C4-2B (cell line): ENCODE measurements at regions not wholly inside any gene's neighbourhood (a gene's known extent, or its start where the extent isn't known, plus 50 kb on each side); places are given as distances from the start of the nearest gene placed in this dataset.

Experiments
- H3K27ac ChIP-seq: fragments of 450-650 bp; 2 replicates; pipeline ENCODE4 v1.5.1; 2017
- ZFX ChIP-seq: fragments of 450-650 bp; IDR thresholded peaks from 2 replicates; pipeline ENCODE4 v1.6.1; 2017
- TF ChIP-seq, protein P1 (sequence below): fragments of 450-650 bp; conservative IDR thresholded peaks from 2 replicates; pipeline ENCODE4 v1.5.1; 2017; ENCODE audit warnings: mild to moderate bottlenecking

DNA sequence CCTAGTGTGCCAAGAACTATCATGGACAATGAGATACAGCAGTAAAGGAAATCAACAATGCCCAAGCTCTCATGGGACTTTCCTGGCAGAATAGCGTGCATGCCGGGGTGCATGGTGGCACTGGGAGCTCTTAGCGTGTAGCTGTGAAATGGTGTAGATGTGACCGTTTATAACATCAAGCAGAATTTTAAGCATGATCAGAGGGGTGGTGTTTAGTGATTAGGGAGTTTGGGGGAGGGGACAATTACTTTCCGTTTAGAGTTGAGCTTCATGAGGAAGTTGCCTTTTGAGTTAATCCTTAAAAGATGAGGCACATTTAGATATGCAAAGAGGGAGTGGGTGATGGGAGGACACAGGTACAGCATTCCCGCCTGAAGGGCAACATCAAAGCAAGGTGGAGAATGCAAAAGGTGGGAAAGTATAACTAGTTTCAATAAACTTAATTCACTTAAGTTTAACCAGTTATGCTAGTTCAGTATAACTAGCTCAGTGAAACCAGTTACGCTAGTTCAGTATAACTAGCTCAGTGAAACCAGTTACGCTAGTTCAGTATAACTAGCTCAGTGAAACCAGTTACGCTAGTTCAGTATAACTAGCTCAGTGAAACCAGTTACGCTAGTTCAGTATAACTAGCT lies 661.6 kb downstream of the QKI start:
- no peak for TF ChIP-seq ZFX
- TF ChIP-seq, protein P1, sequence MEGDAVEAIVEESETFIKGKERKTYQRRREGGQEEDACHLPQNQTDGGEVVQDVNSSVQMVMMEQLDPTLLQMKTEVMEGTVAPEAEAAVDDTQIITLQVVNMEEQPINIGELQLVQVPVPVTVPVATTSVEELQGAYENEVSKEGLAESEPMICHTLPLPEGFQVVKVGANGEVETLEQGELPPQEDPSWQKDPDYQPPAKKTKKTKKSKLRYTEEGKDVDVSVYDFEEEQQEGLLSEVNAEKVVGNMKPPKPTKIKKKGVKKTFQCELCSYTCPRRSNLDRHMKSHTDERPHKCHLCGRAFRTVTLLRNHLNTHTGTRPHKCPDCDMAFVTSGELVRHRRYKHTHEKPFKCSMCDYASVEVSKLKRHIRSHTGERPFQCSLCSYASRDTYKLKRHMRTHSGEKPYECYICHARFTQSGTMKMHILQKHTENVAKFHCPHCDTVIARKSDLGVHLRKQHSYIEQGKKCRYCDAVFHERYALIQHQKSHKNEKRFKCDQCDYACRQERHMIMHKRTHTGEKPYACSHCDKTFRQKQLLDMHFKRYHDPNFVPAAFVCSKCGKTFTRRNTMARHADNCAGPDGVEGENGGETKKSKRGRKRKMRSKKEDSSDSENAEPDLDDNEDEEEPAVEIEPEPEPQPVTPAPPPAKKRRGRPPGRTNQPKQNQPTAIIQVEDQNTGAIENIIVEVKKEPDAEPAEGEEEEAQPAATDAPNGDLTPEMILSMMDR = no peak

DNA sequence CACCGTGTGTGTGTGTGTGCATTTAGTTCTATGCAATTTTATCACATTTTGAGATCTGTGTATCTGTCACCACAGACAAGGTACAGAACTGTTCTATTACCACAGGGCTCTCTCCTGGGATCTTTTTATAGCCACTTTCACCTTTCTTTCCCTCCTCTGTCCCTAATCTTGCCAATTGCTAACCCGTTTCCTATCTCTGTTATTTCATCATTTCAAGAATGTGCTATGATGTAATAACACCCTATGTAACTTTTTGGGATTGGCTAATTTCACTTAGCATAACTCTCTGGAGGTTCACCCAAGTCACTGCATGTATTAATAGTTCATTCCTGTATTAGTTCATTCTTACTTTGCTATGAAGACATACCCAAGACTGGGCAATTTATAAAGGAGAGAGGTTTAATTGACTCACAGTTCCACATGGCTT lies 657.7 kb downstream of the QKI start:
- no peak for TF ChIP-seq ZFX
- TF ChIP-seq, protein P1 = no peak
- no peak overlapping the region for H3K27ac ChIP-seq

More for the DNA sequence above, 661.6 kb downstream of the QKI start:
- no peak overlapping the region for H3K27ac ChIP-seq

DNA sequence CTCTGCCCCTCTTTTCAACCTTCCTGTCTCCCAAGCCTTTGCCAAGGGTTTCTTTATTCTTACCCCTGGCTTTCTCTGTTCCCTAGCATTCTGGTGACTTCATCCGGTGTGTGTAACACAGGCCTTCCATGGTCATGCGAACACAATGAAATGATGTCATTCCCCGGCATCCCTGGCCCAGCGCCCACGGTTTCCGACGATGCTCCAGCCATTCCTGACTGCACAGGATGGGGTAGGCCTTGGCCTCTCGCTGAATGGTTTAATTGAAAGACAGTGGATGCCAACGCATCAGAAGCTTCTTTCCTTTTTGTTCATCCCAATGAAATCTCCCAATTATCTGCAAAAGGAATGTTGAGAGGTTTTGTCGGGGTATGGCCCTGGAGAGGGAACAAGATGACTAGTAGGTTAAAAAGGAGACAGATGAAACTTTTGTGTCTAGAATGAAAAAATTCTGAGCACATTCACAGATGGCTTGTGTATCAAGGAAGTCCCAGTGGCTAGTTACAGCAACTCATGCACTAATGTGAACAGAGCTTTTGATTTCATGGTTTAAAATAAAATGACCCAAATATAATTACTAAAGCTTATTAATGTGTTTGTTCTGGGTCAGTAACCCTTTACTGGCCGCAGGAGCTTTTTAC lies 655.0 kb downstream of the QKI start:
- H3K27ac ChIP-seq = no peak overlapping the region

DNA sequence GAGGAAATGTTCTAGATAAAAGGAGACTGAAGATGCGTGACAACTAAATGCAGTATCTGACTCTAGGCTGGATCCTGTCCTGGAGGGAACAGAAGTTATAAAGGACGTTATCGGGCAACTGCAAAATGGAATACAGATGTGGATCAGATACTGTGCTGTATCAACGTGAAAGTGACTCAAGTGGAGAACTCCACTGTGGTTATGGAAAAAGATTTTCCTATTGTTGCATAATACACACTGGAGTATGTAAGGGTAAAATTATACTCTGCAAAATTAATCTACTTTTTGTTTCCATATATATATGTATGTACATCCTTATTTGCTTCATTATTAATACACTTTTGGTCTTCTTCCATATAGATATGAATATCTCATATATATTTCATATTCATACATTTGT lies 654.0 kb downstream of the QKI start:
- TF ChIP-seq ZFX = no peak
- H3K27ac ChIP-seq = no peak overlapping the region

More for the DNA sequence above, 655.0 kb downstream of the QKI start:
- TF ChIP-seq, protein P1 = no peak
- no peak for TF ChIP-seq ZFX

DNA sequence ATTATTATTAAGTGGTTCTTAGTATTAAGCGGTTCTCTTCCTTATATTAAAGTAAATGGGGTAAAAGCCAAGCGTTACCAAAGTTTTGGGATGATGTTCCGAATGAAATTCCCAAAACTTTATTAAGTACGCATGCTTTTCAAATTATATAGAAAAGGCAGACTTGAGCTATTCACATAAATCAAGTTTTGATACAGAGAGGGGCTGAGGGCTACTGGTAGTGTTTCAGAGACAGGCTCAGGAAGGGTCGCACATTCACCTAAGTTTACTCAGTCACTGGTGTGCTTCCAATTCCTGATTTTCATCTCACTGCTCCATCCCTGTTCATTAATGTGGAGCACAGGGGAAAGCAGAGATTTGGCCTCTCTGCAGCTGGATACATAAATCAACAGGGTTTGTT lies 652.2 kb downstream of the QKI start:
- H3K27ac ChIP-seq = no peak overlapping the region
- TF ChIP-seq, protein P1 = no peak
- no peak for TF ChIP-seq ZFX

DNA sequence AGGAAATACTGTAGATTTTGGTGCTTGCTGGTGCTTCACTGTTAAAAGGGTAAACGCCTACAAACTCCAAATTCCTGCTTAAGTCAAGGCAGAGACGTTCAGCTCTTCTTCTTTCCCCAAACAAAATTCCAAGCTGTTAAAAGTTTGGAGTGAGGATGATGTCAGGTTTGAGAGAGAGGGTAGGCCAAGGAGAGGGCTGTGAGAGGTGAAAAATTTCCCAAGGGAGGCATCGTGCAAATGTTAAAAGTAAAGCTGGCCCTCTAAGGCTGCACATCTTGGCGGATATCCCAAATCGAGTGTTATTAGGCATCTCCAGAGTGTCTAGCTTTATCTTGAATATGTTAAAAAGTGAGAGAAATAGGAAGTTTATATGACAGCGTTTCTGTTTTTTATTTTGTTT lies 651.8 kb downstream of the QKI start:
- TF ChIP-seq, protein P1 = no peak
- no peak for TF ChIP-seq ZFX
- no peak overlapping the region for H3K27ac ChIP-seq

DNA sequence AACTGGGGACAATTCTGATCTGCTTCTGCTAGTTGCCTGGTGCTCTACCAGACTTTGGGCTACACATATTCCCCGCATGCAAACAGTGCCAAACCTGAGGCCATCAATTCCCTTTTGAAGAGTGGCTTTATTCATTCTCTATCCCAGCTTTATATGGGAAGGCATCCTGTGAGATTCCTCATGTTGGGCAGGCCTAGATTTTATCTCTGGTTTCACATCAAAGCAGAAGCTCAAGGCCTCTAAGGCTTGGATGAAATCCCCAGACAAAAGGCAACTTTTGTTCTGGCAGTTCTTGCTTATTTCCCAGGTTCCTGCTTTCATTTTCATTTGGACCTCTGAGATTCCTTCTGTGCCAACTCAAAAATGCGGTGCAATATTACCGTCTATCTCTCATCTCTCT lies 648.8 kb downstream of the QKI start:
- H3K27ac ChIP-seq = no peak overlapping the region
- TF ChIP-seq, protein P1 = no peak
- TF ChIP-seq ZFX = no peak

DNA sequence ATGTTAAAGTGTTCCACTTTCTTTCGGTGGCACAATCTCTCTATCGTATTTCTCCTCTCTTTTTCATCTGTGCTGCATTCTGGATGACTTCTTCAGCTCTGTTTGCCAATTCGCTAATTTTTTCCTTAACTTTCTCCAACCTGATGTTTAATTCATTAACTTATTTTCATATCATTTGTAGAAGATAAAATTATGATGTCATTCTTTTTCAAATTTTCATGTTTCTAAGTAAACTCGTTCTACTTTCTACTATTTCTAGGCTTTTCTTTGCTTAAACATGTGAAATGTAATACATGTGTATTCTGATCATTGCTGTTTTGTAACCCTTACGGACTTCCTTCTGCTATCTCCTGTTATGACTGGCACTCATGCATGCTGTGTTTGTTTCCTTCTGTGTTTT lies 648.4 kb downstream of the QKI start:
- no peak for TF ChIP-seq ZFX
- TF ChIP-seq, protein P1 = no peak

More for the DNA sequence above, 648.4 kb downstream of the QKI start:
- H3K27ac ChIP-seq = no peak overlapping the region
